ENCODE measurements at regions not wholly inside any gene's neighbourhood (a gene's known extent, or its start where the extent isn't known, plus 50 kb on each side); places are given as distances from the start of the nearest gene placed in this dataset.
"Not testable (repeated sequence)": the region's sequence is repeated elsewhere in the genome, so short reads cannot be mapped to it uniquely, and the experiment has no call there.

DNA sequence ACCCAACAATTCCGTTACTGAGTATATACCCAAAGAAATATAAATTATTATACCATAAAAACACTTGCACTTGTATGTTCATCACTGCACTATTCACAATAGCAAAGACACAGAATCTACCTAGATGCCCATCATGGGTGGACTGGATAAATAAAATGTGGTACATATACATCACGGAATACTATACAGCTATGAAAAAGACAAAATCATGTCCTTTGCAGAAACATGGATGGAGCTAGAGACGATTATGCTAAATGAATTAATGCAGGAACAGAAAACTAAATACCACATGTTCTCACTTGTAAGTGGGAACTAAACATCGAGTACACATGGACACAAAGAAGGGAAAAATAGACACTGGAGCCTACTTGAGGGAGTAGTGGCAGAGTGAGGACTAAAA, 185.3 kb downstream of the PYDC2 start:
- DNase-seq (ENCODE audit: low read depth), result no peak

GRCh38 chr3:191648787-191649186, 187.8 kb downstream of the PYDC2 start:
- DNase-seq (ENCODE audit: low read depth), result no peak

DNA sequence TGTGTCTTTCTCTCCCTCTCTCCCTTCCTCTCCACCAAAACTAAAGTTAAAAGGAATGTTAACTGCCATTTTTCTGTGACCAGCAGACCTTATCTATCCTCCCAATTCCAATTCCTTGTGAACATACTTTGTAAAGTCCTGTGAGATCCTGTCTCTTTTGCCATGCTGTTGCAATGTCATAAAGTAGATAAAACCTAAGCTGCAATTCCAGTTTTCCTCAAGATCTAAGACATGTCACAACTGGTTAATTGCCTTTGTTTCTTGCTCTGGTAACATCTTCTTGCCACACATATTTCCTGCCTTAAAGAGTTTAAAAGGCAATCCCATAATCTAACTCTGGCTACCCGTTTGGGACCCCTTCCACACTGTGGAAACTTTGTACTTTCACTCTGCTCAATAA, 188.7 kb downstream of the PYDC2 start:
- DNase-seq (ENCODE audit: low read depth), result no peak

- DNase-seq (ENCODE audit: low read depth), result not testable (repeated sequence)
Observed at GRCh38 chr3:191658781-191659419, 197.9 kb downstream of the PYDC2 start.

- DNase-seq (ENCODE audit: low read depth), result not testable (repeated sequence)
Observed at GRCh38 chr3:191662150-191662549, 201.2 kb downstream of the PYDC2 start.

GRCh38 chr3:191680989-191681597, 220.1 kb downstream of the PYDC2 start:
- DNase-seq (ENCODE audit: low read depth), result no peak

- no peak for DNase-seq (ENCODE audit: low read depth)
Observed at GRCh38 chr3:191682961-191683360, 222.0 kb downstream of the PYDC2 start.

DNA sequence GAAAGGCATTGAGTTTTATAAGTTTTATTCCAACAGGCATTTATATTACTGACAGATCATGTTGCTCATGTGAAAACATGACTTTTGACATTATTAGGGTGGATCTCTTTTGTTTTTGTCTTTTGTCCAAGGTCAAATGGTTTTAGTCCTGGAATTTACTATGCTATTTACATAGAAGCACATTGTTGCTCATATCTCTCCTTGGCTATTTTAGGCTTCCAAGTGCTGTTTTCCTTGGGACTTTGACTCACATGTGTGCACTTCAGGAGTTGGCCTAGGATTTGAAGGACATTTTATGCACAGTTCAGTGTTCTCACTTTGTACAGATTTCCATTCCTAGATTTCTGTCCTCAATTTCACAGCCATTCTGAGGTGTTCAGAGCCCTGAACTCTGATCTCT, 225.7 kb downstream of the PYDC2 start:
- no peak for DNase-seq (ENCODE audit: low read depth)

- DNase-seq (ENCODE audit: low read depth), result no peak
Observed at GRCh38 chr3:191688756-191689433, 227.9 kb downstream of the PYDC2 start.

DNA sequence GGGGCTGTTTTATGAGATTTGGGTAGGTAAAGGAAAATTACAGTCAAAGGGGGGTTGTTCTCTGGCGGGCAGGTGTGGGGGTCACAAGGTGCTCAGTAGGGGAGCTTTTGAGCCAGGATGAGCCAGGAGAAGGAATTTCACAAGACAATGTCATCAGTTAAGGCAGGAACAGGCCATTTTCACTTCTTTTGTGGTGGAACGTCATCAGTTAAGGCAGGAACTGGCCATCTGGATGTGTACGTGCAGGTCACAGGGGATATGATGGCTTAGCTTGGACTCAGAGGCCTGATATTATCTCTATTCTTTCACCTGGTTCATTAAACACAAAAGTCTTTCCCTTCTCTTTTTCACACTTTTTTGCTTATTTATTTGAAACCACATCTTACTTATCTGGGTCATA, 230.2 kb downstream of the PYDC2 start:
- not testable (repeated sequence) for DNase-seq (ENCODE audit: low read depth)

- DNase-seq (ENCODE audit: low read depth), result no peak
Observed at GRCh38 chr3:191695131-191695814, 234.3 kb downstream of the PYDC2 start.

DNA sequence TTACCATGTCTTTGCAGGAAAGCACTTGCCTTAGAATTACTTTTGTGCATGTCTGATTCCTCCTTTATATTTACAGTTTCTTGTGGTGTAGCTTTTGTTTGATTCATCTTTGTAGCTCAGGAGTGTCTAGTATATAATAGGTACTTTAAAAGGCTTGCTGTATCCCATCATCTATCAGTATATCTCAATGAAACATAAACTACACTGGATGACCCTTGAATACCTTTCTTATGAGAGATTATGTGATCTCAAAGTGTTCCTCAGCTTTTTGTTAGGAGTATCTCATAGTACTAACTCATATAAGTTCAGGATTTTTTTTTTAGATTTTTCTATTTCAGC, 234.8 kb downstream of the PYDC2 start:
- no peak for DNase-seq (ENCODE audit: low read depth)

DNA sequence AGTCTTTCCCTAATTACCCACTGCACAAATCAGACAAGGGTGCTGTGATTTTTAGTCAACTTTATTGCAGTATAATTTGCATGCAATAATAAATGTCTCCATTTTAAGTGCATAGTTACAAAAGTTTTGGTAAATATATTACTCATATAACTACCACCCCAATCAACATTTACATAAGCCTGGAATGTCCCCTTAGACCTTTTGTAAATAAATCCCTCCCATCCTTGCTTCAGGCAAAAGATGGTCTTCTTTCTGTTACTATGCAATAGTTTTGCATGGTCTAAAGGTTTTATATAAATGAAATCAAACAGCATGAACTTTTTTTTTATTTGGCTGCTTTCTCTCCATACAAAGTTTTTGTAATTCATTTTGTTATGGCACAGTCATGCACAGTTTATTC, 235.4 kb downstream of the PYDC2 start:
- DNase-seq (ENCODE audit: low read depth), result no peak

DNA sequence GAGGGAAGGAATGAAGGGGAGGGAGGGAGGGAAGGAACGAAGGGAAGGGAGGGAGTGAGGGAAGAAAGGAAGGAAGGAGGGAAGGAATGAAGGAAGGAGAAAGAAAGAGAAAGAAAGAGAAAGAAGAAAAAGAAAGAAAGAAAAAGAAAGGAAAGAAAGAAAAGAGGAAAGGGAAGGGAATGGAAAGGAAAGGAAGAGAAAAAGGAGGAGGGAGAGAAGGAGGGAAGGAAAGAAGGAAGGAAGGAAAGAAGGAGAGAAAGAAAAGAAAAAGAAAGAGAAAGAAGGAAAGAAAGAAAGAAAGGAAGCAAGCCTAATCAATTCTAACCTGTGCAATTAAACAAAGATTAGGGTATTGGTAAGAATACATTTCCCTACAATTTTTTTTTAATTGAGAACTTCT, 238.6 kb downstream of the PYDC2 start:
- DNase-seq (ENCODE audit: low read depth), result no peak

- no peak for DNase-seq (ENCODE audit: low read depth)
Observed at GRCh38 chr3:191702121-191702520, 241.2 kb downstream of the PYDC2 start.

DNA sequence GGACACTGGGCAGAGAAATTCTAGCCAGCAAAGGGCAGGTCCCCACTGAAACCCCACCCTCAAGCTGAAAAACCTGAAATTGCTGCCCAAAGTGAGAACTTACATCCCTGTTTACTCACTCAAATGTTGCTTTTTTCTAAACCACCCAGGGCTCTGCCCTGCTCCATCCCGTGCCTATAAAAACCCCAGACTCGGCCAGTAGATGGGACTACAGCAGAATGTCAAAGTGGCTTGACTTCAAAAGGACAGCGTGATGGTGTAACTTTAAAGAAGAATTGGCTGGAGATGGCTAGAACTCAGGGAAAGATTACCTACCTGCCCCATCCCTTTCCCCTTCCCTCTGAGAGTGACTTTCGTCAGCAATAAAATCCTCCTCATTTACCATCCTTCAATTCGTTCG, 246.9 kb downstream of the PYDC2 start:
- DNase-seq (ENCODE audit: low read depth), result no peak

- no peak for DNase-seq (ENCODE audit: low read depth)
Observed at GRCh38 chr3:191715585-191715984, 254.6 kb downstream of the PYDC2 start.

- no peak for DNase-seq (ENCODE audit: low read depth)
Observed at GRCh38 chr3:191721390-191721861, 260.5 kb downstream of the PYDC2 start.

DNA sequence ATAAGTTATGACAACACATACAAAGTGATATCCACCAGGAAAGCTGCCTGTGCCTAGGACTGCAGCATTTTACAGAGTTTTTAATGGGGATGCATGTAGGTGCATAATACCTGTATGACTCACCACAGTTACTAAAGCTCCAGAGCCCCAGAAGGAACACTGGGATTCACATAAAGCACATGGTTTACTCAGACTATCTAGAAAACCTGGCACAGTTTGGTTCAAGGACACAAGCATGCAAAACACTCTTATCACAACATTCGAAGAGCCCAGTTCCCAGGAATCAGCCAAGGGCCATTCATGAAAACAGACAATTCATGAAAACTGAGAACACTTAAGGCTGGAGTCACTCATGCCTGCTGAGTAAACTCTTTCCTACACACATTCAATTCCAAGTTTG, 261.0 kb downstream of the PYDC2 start:
- no peak for DNase-seq (ENCODE audit: low read depth)

DNA sequence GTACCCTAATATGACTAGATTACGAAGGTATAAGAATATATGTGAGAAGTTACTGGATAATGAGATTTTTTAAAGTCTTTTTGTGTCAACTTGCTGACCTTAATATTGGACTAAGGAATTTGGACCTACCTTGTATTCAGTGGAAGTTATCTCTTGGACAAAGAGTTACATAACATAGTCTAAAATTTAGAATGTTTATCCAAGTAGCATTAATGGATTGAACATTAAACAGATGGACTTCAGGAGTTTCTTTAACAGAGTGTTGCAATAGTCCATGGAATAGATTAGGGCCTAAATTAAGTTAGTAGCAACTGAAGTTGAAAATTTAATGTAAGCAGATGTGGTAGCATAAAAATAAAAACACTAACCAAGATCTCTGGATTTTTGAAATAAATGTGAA, 266.4 kb downstream of the PYDC2 start:
- no peak for DNase-seq (ENCODE audit: low read depth)

DNA sequence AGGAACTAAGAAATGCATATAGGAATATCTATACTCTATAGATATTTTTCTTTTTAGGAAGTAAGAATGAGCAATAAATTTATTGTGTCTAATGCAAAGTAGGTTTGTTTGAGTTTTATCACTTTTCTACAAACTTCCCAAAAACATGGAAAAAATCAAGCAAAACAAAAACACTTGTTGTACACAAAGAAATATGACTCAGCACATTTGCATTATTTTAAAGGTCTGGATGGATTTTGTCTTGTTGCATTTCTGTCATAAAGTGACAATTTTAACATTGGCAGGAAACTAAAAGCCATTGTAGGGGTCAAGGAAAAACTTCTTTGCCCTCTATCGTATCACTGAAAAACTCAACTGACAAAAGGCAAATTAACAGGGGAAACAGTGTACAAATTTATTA, 267.2 kb downstream of the PYDC2 start:
- DNase-seq (ENCODE audit: low read depth), result no peak

- no peak for DNase-seq (ENCODE audit: low read depth)
Observed at GRCh38 chr3:191737742-191738141, 276.8 kb downstream of the PYDC2 start.

GRCh38 chr3:191740712-191741111, 279.7 kb downstream of the PYDC2 start:
- peak; percentile 29 for DNase-seq (ENCODE audit: low read depth)

Data from ELR (cell line).